PC-9 (cell line): ENCODE measurements at regions not wholly inside any gene's neighbourhood (a gene's known extent, or its start where the extent isn't known, plus 50 kb on each side); places are given as distances from the start of the nearest gene placed in this dataset.

Experiments used
- EZH2 ChIP-seq: fragments of 200-600 bp; sonication (generic); IDR thresholded peaks from 2 replicates; pipeline ENCODE4 v1.8.0; 2017; ENCODE audit warnings: antibody characterized with exemption, low read depth
- TF ChIP-seq, protein P1 (sequence below): fragments of 200-600 bp; sonication (generic); conservative IDR thresholded peaks from 2 replicates; pipeline ENCODE4 v1.6.1; 2017; ENCODE audit warnings: mixed run types, antibody characterized with exemption, mild to moderate bottlenecking, moderate library complexity

DNA sequence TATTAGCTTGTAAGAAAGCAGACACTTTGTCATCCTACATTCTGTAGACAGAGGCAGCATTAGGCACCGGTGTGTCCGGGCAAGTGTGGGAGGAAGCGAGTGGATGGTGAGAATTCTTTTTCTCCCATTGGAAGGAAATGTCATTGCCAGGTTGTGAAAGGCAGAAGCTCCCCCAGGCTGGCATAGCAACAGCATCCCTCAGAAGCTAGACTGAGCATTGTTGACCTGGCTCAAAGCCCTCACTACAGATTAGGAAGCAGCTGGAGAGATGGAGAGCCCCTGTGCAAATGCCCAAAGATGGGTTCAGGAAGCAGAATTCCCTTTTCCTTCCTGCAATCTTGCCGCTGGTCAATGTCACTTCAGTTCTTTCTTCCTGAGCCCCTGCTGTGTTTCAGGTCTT, 1299.3 kb downstream of the TBC1D22A start:
- TF ChIP-seq, protein P1, sequence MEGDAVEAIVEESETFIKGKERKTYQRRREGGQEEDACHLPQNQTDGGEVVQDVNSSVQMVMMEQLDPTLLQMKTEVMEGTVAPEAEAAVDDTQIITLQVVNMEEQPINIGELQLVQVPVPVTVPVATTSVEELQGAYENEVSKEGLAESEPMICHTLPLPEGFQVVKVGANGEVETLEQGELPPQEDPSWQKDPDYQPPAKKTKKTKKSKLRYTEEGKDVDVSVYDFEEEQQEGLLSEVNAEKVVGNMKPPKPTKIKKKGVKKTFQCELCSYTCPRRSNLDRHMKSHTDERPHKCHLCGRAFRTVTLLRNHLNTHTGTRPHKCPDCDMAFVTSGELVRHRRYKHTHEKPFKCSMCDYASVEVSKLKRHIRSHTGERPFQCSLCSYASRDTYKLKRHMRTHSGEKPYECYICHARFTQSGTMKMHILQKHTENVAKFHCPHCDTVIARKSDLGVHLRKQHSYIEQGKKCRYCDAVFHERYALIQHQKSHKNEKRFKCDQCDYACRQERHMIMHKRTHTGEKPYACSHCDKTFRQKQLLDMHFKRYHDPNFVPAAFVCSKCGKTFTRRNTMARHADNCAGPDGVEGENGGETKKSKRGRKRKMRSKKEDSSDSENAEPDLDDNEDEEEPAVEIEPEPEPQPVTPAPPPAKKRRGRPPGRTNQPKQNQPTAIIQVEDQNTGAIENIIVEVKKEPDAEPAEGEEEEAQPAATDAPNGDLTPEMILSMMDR, result no peak
- TF ChIP-seq EZH2, result no peak
